Left lobe of liver (tissue), 2 donors: ENCODE measurements at regions not wholly inside any gene's neighbourhood (a gene's known extent, or its start where the extent isn't known, plus 50 kb on each side); places are given as distances from the start of the nearest gene placed in this dataset.
"Not testable (repeated sequence)": the region's sequence is repeated elsewhere in the genome, so short reads cannot be mapped to it uniquely, and the experiment has no call there.

Experiments
- ATAC-seq: fragments of 200-7000 bp; cut with Tn5 transposase; one replicate; pipeline ENCODE4 v1.9.1; 2020; ENCODE audit warnings: mild to moderate bottlenecking, moderate library complexity
- DNase-seq: peaks from one replicate; pipeline ENCODE4 v3.0.0-alpha.2; 2020; ENCODE audit warnings: low spot score
- donor health status: DM: no; HTN: no; CAD: no; lungs with moderate emphysema.
- donor health status: DM: no; HTN: yes; CAD: no.

- no peak for DNase-seq
- no peak for ATAC-seq
Measured at GRCh38 chr17:53635444-53635843, 187.3 kb upstream of the KIF2B start.

GRCh38 chr17:53633856-53634255 lies 188.9 kb upstream of the KIF2B start:
- ATAC-seq (no peak), DNase-seq (no peak)

GRCh38 chr17:53631486-53631885 lies 191.2 kb upstream of the KIF2B start:
- ATAC-seq (no peak), DNase-seq (no peak)

- no peak for ATAC-seq
- DNase-seq, result no peak
Measured at GRCh38 chr17:53630638-53631037, 192.1 kb upstream of the KIF2B start.

GRCh38 chr17:53630115-53630514 lies 192.6 kb upstream of the KIF2B start:
- ATAC-seq, result no peak
- no peak for DNase-seq

GRCh38 chr17:53629188-53629587 lies 193.5 kb upstream of the KIF2B start:
- ATAC-seq, result no peak
- DNase-seq, result no peak

GRCh38 chr17:53628011-53628410 lies 194.7 kb upstream of the KIF2B start:
- DNase-seq (no peak), ATAC-seq (no peak)

- DNase-seq (no peak), ATAC-seq (no peak)
Measured at GRCh38 chr17:53627511-53627910, 195.2 kb upstream of the KIF2B start.

GRCh38 chr17:53626286-53626685 lies 196.4 kb upstream of the KIF2B start:
- DNase-seq, result no peak
- ATAC-seq, result no peak

- no peak for ATAC-seq
Measured at GRCh38 chr17:53619025-53619424, 203.7 kb upstream of the KIF2B start.

GRCh38 chr17:53608208-53608607 lies 214.5 kb upstream of the KIF2B start:
- DNase-seq, ATAC-seq: not testable (repeated sequence)

More at GRCh38 chr17:53619025-53619424, 203.7 kb upstream of the KIF2B start:
- no peak for DNase-seq

GRCh38 chr17:53607475-53607874 lies 215.3 kb upstream of the KIF2B start:
- no peak for DNase-seq
- ATAC-seq, result no peak

GRCh38 chr17:53588317-53588716 lies 234.4 kb upstream of the KIF2B start:
- DNase-seq (no peak), ATAC-seq (no peak)

- no peak for ATAC-seq
- no peak for DNase-seq
Measured at GRCh38 chr17:53574038-53574437, 248.7 kb upstream of the KIF2B start.

- DNase-seq (no peak), ATAC-seq (no peak)
Measured at GRCh38 chr17:53571342-53571741, 251.4 kb upstream of the KIF2B start.

- ATAC-seq (no peak), DNase-seq (no peak)
Measured at GRCh38 chr17:53570731-53571130, 252.0 kb upstream of the KIF2B start.

- no peak for ATAC-seq
- DNase-seq, result no peak
Measured at GRCh38 chr17:53560953-53561352, 261.8 kb upstream of the KIF2B start.

- DNase-seq (no peak), ATAC-seq (no peak)
Measured at GRCh38 chr17:53548252-53548651, 274.5 kb upstream of the KIF2B start.

- DNase-seq (no peak), ATAC-seq (no peak)
Measured at GRCh38 chr17:53543472-53543871, 279.3 kb upstream of the KIF2B start.

GRCh38 chr17:53538129-53538617 lies 284.6 kb upstream of the KIF2B start:
- no peak for DNase-seq
- ATAC-seq, result no peak

GRCh38 chr17:53527473-53527872 lies 295.3 kb upstream of the KIF2B start:
- DNase-seq (no peak), ATAC-seq (no peak)

GRCh38 chr17:53525590-53525989 lies 297.1 kb upstream of the KIF2B start:
- DNase-seq (no peak), ATAC-seq (no peak)

GRCh38 chr17:53516636-53517035 lies 306.1 kb upstream of the KIF2B start:
- DNase-seq, result no peak
- ATAC-seq, result peak; percentile 64

GRCh38 chr17:53499277-53499676 lies 323.4 kb upstream of the KIF2B start:
- no peak for ATAC-seq
- no peak for DNase-seq
